Coronary artery (tissue), 2 donors: ENCODE measurements at regions not wholly inside any gene's neighbourhood (a gene's known extent, or its start where the extent isn't known, plus 50 kb on each side); places are given as distances from the start of the nearest gene placed in this dataset.
A peak's percentile ranks its signal among the peaks of the same experiment; 100 is the strongest.
"Not testable (repeated sequence)": the region's sequence is repeated elsewhere in the genome, so short reads cannot be mapped to it uniquely, and the experiment has no call there.

Experiments
- DNase-seq: peaks from one replicate; pipeline ENCODE4 v3.0.0-alpha.2; 2017; ENCODE audit warnings: low spot score
- H3K27ac ChIP-seq, 2 donors: fragments of 200-600 bp; sonication (generic); one replicate each; pipeline ENCODE4 v1.5.1; 2016 to 2019
- H3K4me3 ChIP-seq: fragments of 200-600 bp; sonication (generic); 2 replicates; pipeline ENCODE4 v1.5.1; 2016; ENCODE audit warnings: mild to moderate bottlenecking, moderate library complexity

- H3K27ac ChIP-seq, H3K4me3 ChIP-seq: not testable (repeated sequence)
- DNase-seq: peak; percentile 65
These were observed 159.4 kb upstream of the FRG2B start for GRCh38 chr10:133785846-133786602.

GRCh38 chr10:133785178-133785577, 158.6 kb upstream of the FRG2B start:
- DNase-seq: not testable (repeated sequence)

GRCh38 chr10:133765308-133765707, 138.7 kb upstream of the FRG2B start:
- DNase-seq, H3K27ac ChIP-seq: not testable (repeated sequence)

More at GRCh38 chr10:133785178-133785577, 158.6 kb upstream of the FRG2B start:
- not testable (repeated sequence) for H3K27ac ChIP-seq, H3K4me3 ChIP-seq

GRCh38 chr10:133764823-133765209, 138.2 kb upstream of the FRG2B start:
- not testable (repeated sequence) for DNase-seq, H3K27ac ChIP-seq, H3K4me3 ChIP-seq

More at GRCh38 chr10:133765308-133765707, 138.7 kb upstream of the FRG2B start:
- H3K4me3 ChIP-seq: not testable (repeated sequence)

- H3K4me3 ChIP-seq, DNase-seq, H3K27ac ChIP-seq: not testable (repeated sequence)
These were observed 137.6 kb upstream of the FRG2B start for GRCh38 chr10:133763875-133764822.

- not testable (repeated sequence) for DNase-seq, H3K4me3 ChIP-seq, H3K27ac ChIP-seq
These were observed 136.6 kb upstream of the FRG2B start for GRCh38 chr10:133763190-133763589.

- not testable (repeated sequence) for DNase-seq, H3K27ac ChIP-seq, H3K4me3 ChIP-seq
These were observed 127.0 kb upstream of the FRG2B start for GRCh38 chr10:133753545-133753944.
